H1 (cell line): ENCODE measurements at regions not wholly inside any gene's neighbourhood (a gene's known extent, or its start where the extent isn't known, plus 50 kb on each side); places are given as distances from the start of the nearest gene placed in this dataset.

Source experiments
- ASH2L ChIP-seq: fragments of 200-600, 300-600 bp; sonication (generic); IDR thresholded peaks from one replicate; pipeline ENCODE4 v1.7.1; 2017; ENCODE audit warnings: low read length
- TF ChIP-seq, protein P1 (sequence below): IDR thresholded peaks from 2 replicates; pipeline ENCODE4 v1.6.1; 2012; ENCODE audit warnings: inconsistent platforms

DNA sequence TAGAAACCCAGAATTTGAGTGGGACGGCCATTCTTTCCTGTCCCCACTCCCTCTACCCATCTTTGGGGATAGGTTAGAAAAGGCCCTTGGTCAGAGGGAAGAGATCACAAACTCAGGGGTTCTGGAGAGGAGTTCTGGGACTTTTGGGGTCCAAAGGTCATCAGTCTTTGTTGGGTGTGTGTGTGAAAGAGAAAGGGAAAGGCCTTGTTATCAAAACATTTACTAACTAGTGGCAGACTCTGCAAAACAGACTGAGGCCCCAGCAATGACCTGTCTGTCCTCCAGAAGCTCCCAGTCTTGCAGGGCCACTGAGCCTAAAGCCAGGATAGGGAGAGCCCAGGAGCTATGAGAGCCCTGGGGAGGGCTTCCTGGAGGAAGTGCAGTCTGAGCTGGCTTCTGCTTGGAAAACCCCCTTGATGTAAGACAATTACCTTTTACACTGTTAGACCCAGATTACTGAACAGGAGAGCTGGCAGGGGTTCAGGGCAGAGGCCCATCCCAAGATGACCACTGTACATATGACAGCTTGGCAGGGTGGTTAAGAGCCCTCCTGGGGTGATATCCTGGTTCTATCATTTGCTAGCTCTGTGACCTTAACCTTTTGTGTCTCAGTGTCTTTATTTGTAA lies 429.1 kb upstream of the CCDC196 start (continued):
- TF ChIP-seq ASH2L: no peak
- TF ChIP-seq, protein P1, sequence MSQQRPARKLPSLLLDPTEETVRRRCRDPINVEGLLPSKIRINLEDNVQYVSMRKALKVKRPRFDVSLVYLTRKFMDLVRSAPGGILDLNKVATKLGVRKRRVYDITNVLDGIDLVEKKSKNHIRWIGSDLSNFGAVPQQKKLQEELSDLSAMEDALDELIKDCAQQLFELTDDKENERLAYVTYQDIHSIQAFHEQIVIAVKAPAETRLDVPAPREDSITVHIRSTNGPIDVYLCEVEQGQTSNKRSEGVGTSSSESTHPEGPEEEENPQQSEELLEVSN: no peak
